Gastrocnemius medialis (tissue), 4 donors: ENCODE measurements at regions not wholly inside any gene's neighbourhood (a gene's known extent, or its start where the extent isn't known, plus 50 kb on each side); places are given as distances from the start of the nearest gene placed in this dataset.

Experiments used
- ATAC-seq, 2 donors: fragments of 150-250 bp; one replicate each; pipeline ENCODE4 v1.9.1; 2016
- DNase-seq, 2 donors: peaks; one replicate each; pipeline ENCODE4 v3.0.0-alpha.2; 2019
- H3K27ac ChIP-seq, 4 donors: fragments of 200-600 bp; sonication (generic); 1 replicate in 1 of 4; 2 replicates in 3 of 4; pipeline ENCODE4 v1.5.1; 2016 to 2018; ENCODE audit warnings: mild to moderate bottlenecking in 2 of 4, moderate library complexity in 1 of 4
- H3K27me3 ChIP-seq, 3 donors: fragments of 200-600 bp; sonication (generic) in 2 of 3; 1 replicate in 1 of 3; 2 replicates in 2 of 3; pipeline versions ENCODE4 v1.5.1 to v1.6.0; 2016 to 2019; ENCODE audit warnings: mild to moderate bottlenecking in 1 of 3, moderate library complexity in 1 of 3
- H3K36me3 ChIP-seq, 2 donors: fragments of 200-600 bp; sonication (generic) in 1 of 2; one replicate each; pipeline ENCODE4 v1.5.1; 2017 to 2018
- H3K4me1 ChIP-seq, 2 donors: fragments of 200-600 bp; sonication (generic) in 1 of 2; one replicate each; pipeline ENCODE4 v1.5.1; 2016 to 2017; ENCODE audit warnings: mild to moderate bottlenecking in 2 of 2
- H3K4me3 ChIP-seq, 4 donors: fragments of 200-600 bp; sonication (generic) in 3 of 4; 1 replicate in 1 of 4; 2 replicates in 3 of 4; pipeline ENCODE4 v1.5.1; 2016 to 2019; ENCODE audit warnings: mild to moderate bottlenecking in 2 of 4
- H3K9me3 ChIP-seq, 3 donors: fragments of 200-600 bp; sonication (generic) in 2 of 3; 1 replicate in 1 of 3; 2 replicates in 2 of 3; pipeline ENCODE4 v1.5.1; 2016 to 2019
- POLR2A ChIP-seq, 2 donors: fragments of 450-650 bp; IDR thresholded peaks; one replicate each; pipeline ENCODE4 v1.6.1; 2017; ENCODE audit warnings: antibody characterized with exemption in 2 of 2, mild to moderate bottlenecking in 2 of 2, moderate library complexity in 2 of 2
- in situ Hi-C, 4 donors: fragments of 200-750 bp; cut with MboI; loops; one replicate each; pipeline versions ENCODE4 v1.15.0 to v1.8.0; 2017; ENCODE audit warnings: low sequenced_read_pairs in 4 of 4
- intact Hi-C: fragments of 100-400 bp; cut with DNase I; formaldehyde crosslinking; loops from one replicate; pipeline ENCODE4 v1.15.1; 2023; ENCODE audit warnings: low total_unique reads
- TF ChIP-seq, protein P1 (sequence below), 5 experiments: fragments of 450-650 bp in 3 of 5; fragments of 200-600 bp in 2 of 5; sonication (generic) in 2 of 5; IDR thresholded peaks in 4 of 5; conservative IDR thresholded peaks in 1 of 5; 1 replicate in 4 of 5; 2 replicates in 1 of 5; pipeline ENCODE4 v1.5.1; 2016 to 2019; ENCODE audit warnings: antibody characterized with exemption in 5 of 5, mild to moderate bottlenecking in 3 of 5, moderate library complexity in 3 of 5

DNA sequence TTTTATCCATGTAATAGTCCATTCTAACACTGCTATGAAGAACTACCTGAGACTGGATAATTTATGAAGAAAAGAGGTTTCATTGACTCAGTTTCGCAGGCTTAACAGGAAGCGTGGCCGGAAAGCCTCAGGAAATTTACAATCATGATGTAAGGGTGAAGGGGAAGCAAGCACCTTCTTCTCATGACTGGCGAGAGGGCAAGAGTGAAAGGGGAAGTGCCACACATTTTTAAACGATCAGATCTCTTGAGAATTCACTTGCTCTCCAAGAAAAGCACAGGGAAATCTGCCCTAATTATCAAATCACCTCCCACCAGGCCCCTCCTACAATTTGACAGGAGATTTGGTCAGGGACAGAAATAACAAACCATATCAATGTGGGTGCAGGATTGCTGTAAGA lies 859.7 kb downstream of the EPHA7 start:
- DNase-seq: no peak
- H3K4me3 ChIP-seq: no peak overlapping the region
- in situ Hi-C loops: no loop called here
- TF ChIP-seq POLR2A (IDR thresholded peaks at IDR 0.05): no peak
- TF ChIP-seq, protein P1, sequence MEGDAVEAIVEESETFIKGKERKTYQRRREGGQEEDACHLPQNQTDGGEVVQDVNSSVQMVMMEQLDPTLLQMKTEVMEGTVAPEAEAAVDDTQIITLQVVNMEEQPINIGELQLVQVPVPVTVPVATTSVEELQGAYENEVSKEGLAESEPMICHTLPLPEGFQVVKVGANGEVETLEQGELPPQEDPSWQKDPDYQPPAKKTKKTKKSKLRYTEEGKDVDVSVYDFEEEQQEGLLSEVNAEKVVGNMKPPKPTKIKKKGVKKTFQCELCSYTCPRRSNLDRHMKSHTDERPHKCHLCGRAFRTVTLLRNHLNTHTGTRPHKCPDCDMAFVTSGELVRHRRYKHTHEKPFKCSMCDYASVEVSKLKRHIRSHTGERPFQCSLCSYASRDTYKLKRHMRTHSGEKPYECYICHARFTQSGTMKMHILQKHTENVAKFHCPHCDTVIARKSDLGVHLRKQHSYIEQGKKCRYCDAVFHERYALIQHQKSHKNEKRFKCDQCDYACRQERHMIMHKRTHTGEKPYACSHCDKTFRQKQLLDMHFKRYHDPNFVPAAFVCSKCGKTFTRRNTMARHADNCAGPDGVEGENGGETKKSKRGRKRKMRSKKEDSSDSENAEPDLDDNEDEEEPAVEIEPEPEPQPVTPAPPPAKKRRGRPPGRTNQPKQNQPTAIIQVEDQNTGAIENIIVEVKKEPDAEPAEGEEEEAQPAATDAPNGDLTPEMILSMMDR (IDR thresholded peaks at IDR 0.05 in 4 of 5, conservative IDR thresholded peaks at IDR 0.05 in 1 of 5): no peak
- no peak for ATAC-seq
- intact Hi-C loops: no loop called here
- H3K27me3 ChIP-seq: no peaks in the 10 kb centered on the region
- H3K4me1 ChIP-seq: no peaks in the 10 kb centered on the region
- H3K36me3 ChIP-seq: no peaks in the 10 kb centered on the region
- no peak overlapping the region for H3K27ac ChIP-seq
- H3K9me3 ChIP-seq: no peaks in the 10 kb centered on the region

DNA sequence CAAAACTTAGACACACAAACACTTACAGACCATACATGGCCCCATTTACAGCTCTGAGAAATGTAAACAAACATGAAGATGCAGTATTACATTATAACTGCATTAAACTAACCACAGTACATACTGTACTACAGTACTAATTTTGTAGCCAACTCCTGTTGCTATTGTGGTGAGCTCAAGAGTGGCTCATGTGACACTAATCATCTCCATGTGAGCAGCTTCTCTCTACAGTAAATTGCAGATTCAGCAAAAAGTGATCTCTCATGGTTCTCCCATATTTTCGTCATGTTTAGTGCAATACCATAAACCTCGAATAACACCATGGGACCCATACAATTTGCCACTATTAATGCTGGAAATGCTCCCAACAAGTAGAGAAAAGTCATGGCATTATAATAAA lies 860.4 kb downstream of the EPHA7 start:
- ATAC-seq (no peak), DNase-seq (no peak)
- no peaks in the 10 kb centered on the region for H3K4me1 ChIP-seq

DNA sequence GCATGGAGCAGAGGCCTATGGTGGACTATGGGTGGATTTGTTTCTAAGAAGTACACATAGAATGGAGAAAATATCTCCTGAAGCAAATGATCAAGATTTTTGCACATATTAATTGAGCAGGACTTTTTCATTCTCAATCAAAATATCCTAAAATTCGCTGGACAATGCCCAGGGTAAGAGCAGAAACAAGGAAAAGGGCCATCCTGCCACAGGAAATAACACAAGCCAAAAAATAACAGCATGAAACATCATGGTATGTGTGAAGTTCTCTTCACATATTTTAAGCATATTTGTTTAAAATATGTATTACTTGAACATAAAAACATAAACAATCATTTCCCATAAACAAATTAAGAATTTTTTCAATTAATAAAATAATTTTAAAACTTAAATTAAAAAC lies 868.9 kb downstream of the EPHA7 start:
- no peak for ATAC-seq
- Histone ChIP-seq H3K36me3 (no peaks in the 10 kb centered on the region), H3K27me3 (no peaks in the 10 kb centered on the region), H3K9me3 (no peaks in the 10 kb centered on the region), H3K4me1 (no peaks in the 10 kb centered on the region), H3K4me3 (no peak overlapping the region), H3K27ac (no peak overlapping the region)
- DNase-seq: no peak
- intact Hi-C loops: no loop called here
- in situ Hi-C loops: no loop called here
- TF ChIP-seq POLR2A (IDR thresholded peaks at IDR 0.05): no peak
- TF ChIP-seq, protein P1 (IDR thresholded peaks at IDR 0.05 in 4 of 5, conservative IDR thresholded peaks at IDR 0.05 in 1 of 5): no peak

More for the DNA sequence above, 860.4 kb downstream of the EPHA7 start:
- intact Hi-C loops: no loop called here
- Histone ChIP-seq H3K27me3 (no peaks in the 10 kb centered on the region), H3K9me3 (no peaks in the 10 kb centered on the region), H3K36me3 (no peaks in the 10 kb centered on the region), H3K27ac (no peak overlapping the region), H3K4me3 (no peak overlapping the region)
- TF ChIP-seq POLR2A (IDR thresholded peaks at IDR 0.05): no peak
- TF ChIP-seq, protein P1 (IDR thresholded peaks at IDR 0.05 in 4 of 5, conservative IDR thresholded peaks at IDR 0.05 in 1 of 5): no peak
- in situ Hi-C loops: no loop called here

DNA sequence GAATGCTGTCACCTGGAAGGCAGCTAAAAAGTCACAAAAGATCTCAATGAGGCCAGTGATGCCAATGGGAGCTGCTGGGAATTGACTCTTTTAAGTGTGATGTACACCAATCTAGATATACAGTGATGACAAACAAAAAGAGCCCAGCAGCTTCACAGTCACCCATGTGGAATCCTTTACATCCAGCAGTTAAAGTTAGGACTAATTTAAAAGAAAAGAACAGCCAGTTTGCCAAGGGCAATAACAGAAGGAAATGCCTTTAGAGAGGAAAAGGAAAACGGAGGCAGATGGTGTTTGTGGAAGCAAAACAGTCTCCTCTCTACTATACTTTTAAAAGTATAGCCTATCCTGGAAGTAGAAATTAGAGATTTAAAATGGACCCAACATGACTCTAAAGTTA lies 873.5 kb downstream of the EPHA7 start:
- intact Hi-C loops (no loop called here), in situ Hi-C loops (no loop called here)
- no peaks in the 10 kb centered on the region for H3K9me3 ChIP-seq
- H3K27ac ChIP-seq: no peak overlapping the region
- H3K36me3 ChIP-seq: no peaks in the 10 kb centered on the region
- TF ChIP-seq, protein P1 (IDR thresholded peaks at IDR 0.05 in 4 of 5, conservative IDR thresholded peaks at IDR 0.05 in 1 of 5): no peak
- TF ChIP-seq POLR2A (IDR thresholded peaks at IDR 0.05): no peak
- H3K27me3 ChIP-seq: no peaks in the 10 kb centered on the region
- DNase-seq (no peak), ATAC-seq (no peak)
- no peaks in the 10 kb centered on the region for H3K4me1 ChIP-seq
- H3K4me3 ChIP-seq: no peak overlapping the region

DNA sequence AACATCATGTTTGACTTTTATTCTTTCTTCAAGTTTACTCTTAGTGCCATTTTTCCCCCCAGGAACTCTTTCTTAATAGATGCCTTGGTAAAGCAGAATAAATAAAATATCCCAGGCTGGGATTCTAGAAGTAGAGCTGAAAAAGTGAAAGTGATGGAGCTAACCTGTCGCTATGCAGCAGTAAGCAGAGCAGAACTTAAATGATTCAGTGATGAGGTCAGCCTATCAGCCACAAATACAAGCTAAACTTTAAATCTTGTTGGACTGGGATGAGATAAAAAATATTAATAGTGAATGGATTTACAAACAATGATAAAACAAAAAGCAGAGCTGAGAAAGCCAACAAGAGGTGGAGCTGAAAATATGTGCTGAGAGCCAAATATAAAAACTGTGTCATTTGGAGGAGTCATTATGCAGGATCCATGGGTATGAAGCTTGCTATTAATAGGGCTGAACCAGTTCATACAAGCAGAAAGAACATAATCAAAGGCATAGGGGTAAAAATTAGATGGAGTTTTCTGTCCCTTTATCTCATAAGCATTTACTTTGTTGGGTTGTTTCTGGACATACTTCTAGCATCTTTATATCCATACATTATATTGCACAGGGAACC lies 877.8 kb downstream of the EPHA7 start:
- Histone ChIP-seq H3K27ac (no peak overlapping the region), H3K4me3 (no peak overlapping the region), H3K27me3 (no peaks in the 10 kb centered on the region), H3K9me3 (no peaks in the 10 kb centered on the region), H3K4me1 (no peaks in the 10 kb centered on the region), H3K36me3 (no peaks in the 10 kb centered on the region)
- no peak for TF ChIP-seq POLR2A (IDR thresholded peaks at IDR 0.05)
- TF ChIP-seq, protein P1 (IDR thresholded peaks at IDR 0.05 in 4 of 5, conservative IDR thresholded peaks at IDR 0.05 in 1 of 5): no peak
- in situ Hi-C loops: no loop called here
- no peak for DNase-seq
- intact Hi-C loops: no loop called here
- ATAC-seq: no peak
